Colonic mucosa (tissue), 4 donors: ENCODE measurements at regions not wholly inside any gene's neighbourhood (a gene's known extent, or its start where the extent isn't known, plus 50 kb on each side); places are given as distances from the start of the nearest gene placed in this dataset.

ENCODE experiments used
- DNase-seq: peaks from one replicate; pipeline ENCODE4 v3.0.0-alpha.2; 2020
- H3K27ac ChIP-seq: fragments of 200-600 bp; one replicate; pipeline ENCODE4 v1.8.0; 2021
- H3K27me3 ChIP-seq: fragments of 200-600 bp; one replicate; pipeline ENCODE4 v1.8.0; 2021
- H3K36me3 ChIP-seq: fragments of 200-600 bp; one replicate; pipeline ENCODE4 v1.8.0; 2021
- H3K4me1 ChIP-seq: fragments of 200-600 bp; one replicate; pipeline ENCODE4 v1.8.0; 2021; ENCODE audit warnings: mild to moderate bottlenecking
- H3K4me3 ChIP-seq: fragments of 200-600 bp; one replicate; pipeline ENCODE4 v1.8.0; 2021
- H3K9ac ChIP-seq, 2 donors: one replicate each; pipeline ENCODE4 v1.7.0; 2013; ENCODE audit warnings: control low read depth in 2 of 2, low read depth in 2 of 2, low read length in 2 of 2
- H3K9me3 ChIP-seq: fragments of 200-600 bp; one replicate; pipeline ENCODE4 v1.8.0; 2021
- intact Hi-C: fragments of 100-400 bp; cut with DNase I; formaldehyde crosslinking; loops from one replicate; pipeline ENCODE4 v1.14.1; 2022
- TF ChIP-seq, protein P1 (sequence below): fragments of 200-600 bp; IDR thresholded peaks from one replicate; pipeline ENCODE4 v1.8.0; 2022; ENCODE audit warnings: antibody characterized with exemption, mild to moderate bottlenecking
- donor health status: healthy.
- donor health status: DM: no; HTN: no; CAD: no.
- donor health status: DM: no; HTN: no; CAD: no.

DNA sequence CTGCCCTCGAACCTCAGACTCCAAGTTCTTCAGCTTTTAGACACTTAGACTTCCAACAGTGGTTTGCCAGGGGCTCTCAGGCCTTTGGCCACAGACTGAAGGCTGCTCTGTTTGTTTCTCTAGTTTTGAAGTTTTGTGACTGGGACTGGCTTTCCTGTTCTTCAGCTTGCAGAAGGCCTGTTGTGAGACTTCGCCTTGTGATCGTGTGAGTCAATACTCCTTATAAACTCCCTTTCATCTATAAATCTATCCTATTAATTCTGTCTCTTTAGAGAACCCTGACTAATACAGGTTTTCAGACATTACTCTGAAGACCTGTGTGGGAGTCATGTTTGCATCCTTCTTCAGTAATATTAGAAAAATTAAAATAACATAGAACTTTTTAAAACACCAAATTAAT is 289.1 kb downstream of the RMST start:
- Histone ChIP-seq H3K4me3 (no peak overlapping the region), H3K27me3 (no peaks in the 10 kb centered on the region), H3K4me1 (no peaks in the 10 kb centered on the region), H3K9ac (no peak overlapping the region), H3K36me3 (no peaks in the 10 kb centered on the region), H3K27ac (no peak overlapping the region), H3K9me3 (no peaks in the 10 kb centered on the region)
- TF ChIP-seq, protein P1, sequence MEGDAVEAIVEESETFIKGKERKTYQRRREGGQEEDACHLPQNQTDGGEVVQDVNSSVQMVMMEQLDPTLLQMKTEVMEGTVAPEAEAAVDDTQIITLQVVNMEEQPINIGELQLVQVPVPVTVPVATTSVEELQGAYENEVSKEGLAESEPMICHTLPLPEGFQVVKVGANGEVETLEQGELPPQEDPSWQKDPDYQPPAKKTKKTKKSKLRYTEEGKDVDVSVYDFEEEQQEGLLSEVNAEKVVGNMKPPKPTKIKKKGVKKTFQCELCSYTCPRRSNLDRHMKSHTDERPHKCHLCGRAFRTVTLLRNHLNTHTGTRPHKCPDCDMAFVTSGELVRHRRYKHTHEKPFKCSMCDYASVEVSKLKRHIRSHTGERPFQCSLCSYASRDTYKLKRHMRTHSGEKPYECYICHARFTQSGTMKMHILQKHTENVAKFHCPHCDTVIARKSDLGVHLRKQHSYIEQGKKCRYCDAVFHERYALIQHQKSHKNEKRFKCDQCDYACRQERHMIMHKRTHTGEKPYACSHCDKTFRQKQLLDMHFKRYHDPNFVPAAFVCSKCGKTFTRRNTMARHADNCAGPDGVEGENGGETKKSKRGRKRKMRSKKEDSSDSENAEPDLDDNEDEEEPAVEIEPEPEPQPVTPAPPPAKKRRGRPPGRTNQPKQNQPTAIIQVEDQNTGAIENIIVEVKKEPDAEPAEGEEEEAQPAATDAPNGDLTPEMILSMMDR = no peak
- intact Hi-C loops = no loop called here
- no peak for DNase-seq

DNA sequence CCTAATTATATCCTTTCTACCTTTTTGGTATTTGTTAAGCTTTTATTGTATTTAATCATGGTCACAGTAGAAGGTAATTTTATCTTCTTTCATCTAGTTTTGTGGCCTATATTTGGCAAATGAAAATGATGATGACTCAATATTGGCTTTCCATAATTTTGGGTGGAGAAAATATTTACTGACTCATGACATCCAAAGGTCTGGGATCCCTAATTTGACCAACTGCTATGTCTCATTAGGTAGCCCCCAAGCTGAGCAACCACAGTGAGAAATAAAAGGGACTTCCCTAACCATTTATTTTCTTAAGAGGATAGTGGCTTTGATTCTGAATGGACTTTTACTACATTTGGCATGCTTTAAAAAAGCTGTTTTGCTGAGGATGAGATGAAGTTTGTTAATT is 289.5 kb downstream of the RMST start:
- intact Hi-C loops = no loop called here
- no peak for DNase-seq
- Histone ChIP-seq H3K4me3 (no peak overlapping the region), H3K27me3 (no peaks in the 10 kb centered on the region), H3K27ac (no peak overlapping the region), H3K36me3 (no peaks in the 10 kb centered on the region), H3K9ac (no peak overlapping the region), H3K9me3 (no peaks in the 10 kb centered on the region), H3K4me1 (no peaks in the 10 kb centered on the region)
- TF ChIP-seq, protein P1 = no peak

DNA sequence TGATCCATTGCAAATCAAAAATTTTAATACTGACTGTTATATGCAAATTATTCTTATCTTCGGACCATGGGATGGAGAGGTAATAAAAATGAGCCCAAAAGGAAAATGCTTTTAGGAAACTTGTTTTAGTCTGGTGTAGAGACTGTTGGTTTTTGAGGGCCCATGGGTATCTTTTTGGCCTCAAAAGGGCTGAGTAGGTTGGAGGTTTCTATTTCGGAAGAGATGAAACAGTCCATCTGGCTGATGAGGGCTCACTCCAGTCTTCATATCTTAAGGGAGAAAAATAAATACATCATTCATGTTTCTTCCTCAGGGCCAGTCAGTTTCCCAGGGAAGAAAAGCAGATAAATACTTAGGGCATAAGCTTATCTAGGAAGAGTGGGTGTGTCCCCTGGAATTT is 290.7 kb downstream of the RMST start:
- no peak for DNase-seq
- H3K27me3 ChIP-seq = no peaks in the 10 kb centered on the region
- no peak overlapping the region for H3K9ac ChIP-seq
- H3K9me3 ChIP-seq = no peaks in the 10 kb centered on the region
- H3K27ac ChIP-seq = no peak overlapping the region
- intact Hi-C loops = no loop called here
- no peaks in the 10 kb centered on the region for H3K36me3 ChIP-seq
- TF ChIP-seq, protein P1 = no peak
- no peak overlapping the region for H3K4me3 ChIP-seq
- H3K4me1 ChIP-seq = no peaks in the 10 kb centered on the region

DNA sequence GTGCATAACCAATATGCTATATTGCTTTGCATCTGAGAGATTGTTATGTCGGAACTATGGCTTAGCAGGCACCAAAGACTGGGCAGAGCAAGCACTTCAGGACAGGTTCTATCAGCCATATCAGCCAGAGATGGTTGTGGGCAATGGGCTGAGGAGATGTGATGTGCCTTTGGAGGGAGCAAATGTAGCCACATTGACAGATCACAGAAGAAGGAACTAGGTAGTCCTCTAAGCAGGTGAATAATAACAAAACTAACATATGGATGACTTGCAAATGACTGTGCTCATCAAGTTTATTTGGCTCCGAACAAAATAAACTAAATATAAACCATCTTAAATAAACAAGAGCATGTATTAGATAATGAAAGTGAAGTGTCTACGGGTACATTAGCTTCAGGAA is 291.7 kb downstream of the RMST start:
- H3K4me3 ChIP-seq = no peak overlapping the region
- no peaks in the 10 kb centered on the region for H3K4me1 ChIP-seq
- intact Hi-C loops = no loop called here
- no peak overlapping the region for H3K9ac ChIP-seq
- no peak for DNase-seq
- no peaks in the 10 kb centered on the region for H3K27me3 ChIP-seq
- no peak overlapping the region for H3K27ac ChIP-seq
- H3K36me3 ChIP-seq = no peaks in the 10 kb centered on the region
- no peaks in the 10 kb centered on the region for H3K9me3 ChIP-seq
- TF ChIP-seq, protein P1 = no peak

DNA sequence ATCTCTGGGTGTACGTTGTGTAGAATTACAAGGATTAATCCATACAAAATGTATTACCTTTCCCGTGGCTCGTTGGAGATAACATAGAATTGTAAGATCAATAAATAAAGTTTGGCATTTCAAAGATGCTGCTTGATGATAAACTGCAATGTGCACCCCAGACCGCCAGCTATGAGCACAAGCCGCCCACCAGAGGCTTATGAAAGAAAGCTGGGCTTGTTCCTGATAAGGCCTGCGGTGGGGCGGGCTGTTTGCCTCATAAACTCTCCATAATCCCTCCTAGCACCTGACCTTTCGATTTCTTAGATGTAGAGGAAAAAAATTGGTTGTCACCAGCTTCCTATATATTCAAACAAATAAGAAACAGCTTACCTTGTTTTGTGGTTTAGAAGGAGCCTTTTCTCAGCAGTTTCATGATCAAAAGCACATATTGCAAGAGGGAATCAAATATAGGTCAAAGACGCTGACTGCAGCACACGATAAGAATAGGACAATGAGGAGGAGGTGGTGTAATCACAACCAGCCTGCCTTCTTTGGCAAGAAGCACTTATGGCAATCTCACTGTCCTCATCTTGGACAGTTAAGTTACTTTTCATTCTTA is 293.6 kb downstream of the RMST start:
- H3K4me1 ChIP-seq = no peaks in the 10 kb centered on the region
- no peaks in the 10 kb centered on the region for H3K36me3 ChIP-seq
- no peaks in the 10 kb centered on the region for H3K9me3 ChIP-seq
- no peak overlapping the region for H3K27ac ChIP-seq
- TF ChIP-seq, protein P1 = no peak
- H3K27me3 ChIP-seq = no peaks in the 10 kb centered on the region
- H3K4me3 ChIP-seq = no peak overlapping the region
- intact Hi-C loops = no loop called here
- DNase-seq = no peak
- no peak overlapping the region for H3K9ac ChIP-seq

- DNase-seq = no peak
- Histone ChIP-seq H3K27me3 (no peaks in the 10 kb centered on the region), H3K36me3 (no peaks in the 10 kb centered on the region), H3K27ac (no peak overlapping the region), H3K9ac (no peak overlapping the region), H3K4me1 (no peaks in the 10 kb centered on the region), H3K9me3 (no peaks in the 10 kb centered on the region), H3K4me3 (no peak overlapping the region)
- intact Hi-C loops = no loop called here
- TF ChIP-seq, protein P1 = no peak
Measured at GRCh38 chr12:97756741-97757140, 294.1 kb downstream of the RMST start.
